ENCODE measurements at regions not wholly inside any gene's neighbourhood (a gene's known extent, or its start where the extent isn't known, plus 50 kb on each side); places are given as distances from the start of the nearest gene placed in this dataset.

- no peaks in the 10 kb centered on the region for H3K4me1 Mint-ChIP-seq
- TF ChIP-seq, protein P1, sequence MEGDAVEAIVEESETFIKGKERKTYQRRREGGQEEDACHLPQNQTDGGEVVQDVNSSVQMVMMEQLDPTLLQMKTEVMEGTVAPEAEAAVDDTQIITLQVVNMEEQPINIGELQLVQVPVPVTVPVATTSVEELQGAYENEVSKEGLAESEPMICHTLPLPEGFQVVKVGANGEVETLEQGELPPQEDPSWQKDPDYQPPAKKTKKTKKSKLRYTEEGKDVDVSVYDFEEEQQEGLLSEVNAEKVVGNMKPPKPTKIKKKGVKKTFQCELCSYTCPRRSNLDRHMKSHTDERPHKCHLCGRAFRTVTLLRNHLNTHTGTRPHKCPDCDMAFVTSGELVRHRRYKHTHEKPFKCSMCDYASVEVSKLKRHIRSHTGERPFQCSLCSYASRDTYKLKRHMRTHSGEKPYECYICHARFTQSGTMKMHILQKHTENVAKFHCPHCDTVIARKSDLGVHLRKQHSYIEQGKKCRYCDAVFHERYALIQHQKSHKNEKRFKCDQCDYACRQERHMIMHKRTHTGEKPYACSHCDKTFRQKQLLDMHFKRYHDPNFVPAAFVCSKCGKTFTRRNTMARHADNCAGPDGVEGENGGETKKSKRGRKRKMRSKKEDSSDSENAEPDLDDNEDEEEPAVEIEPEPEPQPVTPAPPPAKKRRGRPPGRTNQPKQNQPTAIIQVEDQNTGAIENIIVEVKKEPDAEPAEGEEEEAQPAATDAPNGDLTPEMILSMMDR (IDR thresholded peaks at IDR 0.05): no peak
- no peak for TF ChIP-seq EZH2 (IDR thresholded peaks at IDR 0.05)
- TF ChIP-seq EZH2phosphoT487 (IDR thresholded peaks at IDR 0.05): no peak
- H3K9me3 Mint-ChIP-seq: peaks cover 30% of the 10 kb centered on the region
These were observed 413.3 kb upstream of the DPP6 start for GRCh38 chr7:153638821-153639435.

GRCh38 chr7:153640586-153640985 is 411.6 kb upstream of the DPP6 start:
- no peaks in the 10 kb centered on the region for H3K36me3 ChIP-seq
- no peak overlapping the region for H3K4me3 ChIP-seq
- H3F3A ChIP-seq (ENCODE audit: low read depth): no peaks in the 10 kb centered on the region
- no peak overlapping the region for H3K9ac ChIP-seq
- Mint-ChIP-seq H3K9me3 (peaks cover 28% of the 10 kb centered on the region), H3K27ac (no peak overlapping the region), H3K36me3 (no peaks in the 10 kb centered on the region), H3K4me3 (no peak overlapping the region), H3K27me3 (ENCODE audit: insufficient read depth, low read depth) (no peaks in the 10 kb centered on the region), H3K4me1 (no peaks in the 10 kb centered on the region)
- H4K20me1 ChIP-seq (ENCODE audit: low read depth): no peaks in the 10 kb centered on the region
- no peaks in the 10 kb centered on the region for H3K4me1 ChIP-seq
- no peaks in the 10 kb centered on the region for H3K79me2 ChIP-seq (ENCODE audit: low read depth)
- no peak for DNase-seq (ENCODE audit: low spot score)
- TF ChIP-seq EZH2phosphoT487 (IDR thresholded peaks at IDR 0.05): no peak
- peaks cover 51% of the 10 kb centered on the region for H3K9me3 ChIP-seq (ENCODE audit: low read depth)
- H3K4me2 ChIP-seq: no peak overlapping the region
- no peak overlapping the region for H2AFZ ChIP-seq (replicated peaks)
- no peaks in the 10 kb centered on the region for H3K27me3 ChIP-seq
- no peak overlapping the region for H3K27ac ChIP-seq

More at GRCh38 chr7:153638821-153639435, 413.3 kb upstream of the DPP6 start:
- Histone ChIP-seq H3K4me1 (no peaks in the 10 kb centered on the region), H2AFZ (replicated peaks) (no peak overlapping the region), H3K4me2 (no peak overlapping the region), H3K79me2 (ENCODE audit: low read depth) (no peaks in the 10 kb centered on the region), H3F3A (ENCODE audit: low read depth) (no peaks in the 10 kb centered on the region), H3K9me3 (ENCODE audit: low read depth) (peaks cover 41% of the 10 kb centered on the region), H3K27me3 (no peaks in the 10 kb centered on the region), H4K20me1 (ENCODE audit: low read depth) (no peaks in the 10 kb centered on the region), H3K9ac (no peak overlapping the region), H3K27ac (no peak overlapping the region), H3K4me3 (no peak overlapping the region), H3K36me3 (no peaks in the 10 kb centered on the region)
- H3K4me3 Mint-ChIP-seq: no peak overlapping the region
- H3K27ac Mint-ChIP-seq: no peak overlapping the region
- H3K27me3 Mint-ChIP-seq (ENCODE audit: insufficient read depth, low read depth): no peaks in the 10 kb centered on the region
- no peaks in the 10 kb centered on the region for H3K36me3 Mint-ChIP-seq
- DNase-seq (ENCODE audit: low spot score): no peak

DNA sequence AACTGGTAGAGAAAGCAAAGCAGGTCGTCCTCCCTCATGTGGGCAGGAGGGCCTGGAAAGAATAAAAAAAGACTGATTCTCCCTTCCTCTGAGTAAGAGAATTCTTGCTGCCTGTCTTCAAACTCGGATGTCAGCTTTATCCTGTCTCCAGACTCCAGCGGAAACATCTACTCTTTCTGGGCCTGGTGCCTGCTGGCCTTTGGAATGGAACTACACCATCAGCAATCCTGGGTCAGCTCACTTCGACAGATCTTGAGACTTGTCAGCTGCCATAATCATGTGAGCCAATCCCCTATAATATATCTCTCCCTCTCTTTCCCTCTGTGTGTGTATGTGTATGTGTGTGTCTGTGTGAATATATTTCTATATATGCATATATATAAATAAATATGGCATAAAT is 411.0 kb upstream of the DPP6 start:
- no peaks in the 10 kb centered on the region for H3K4me1 Mint-ChIP-seq
- H3K27ac Mint-ChIP-seq: no peak overlapping the region
- no peaks in the 10 kb centered on the region for H3K36me3 Mint-ChIP-seq
- H3K9ac ChIP-seq: no peak overlapping the region
- DNase-seq (ENCODE audit: low spot score): no peak
- H3K4me3 Mint-ChIP-seq: no peak overlapping the region
- no peaks in the 10 kb centered on the region for H3K36me3 ChIP-seq
- H3K4me1 ChIP-seq: no peaks in the 10 kb centered on the region
- H3K9me3 Mint-ChIP-seq: peaks cover 27% of the 10 kb centered on the region
- H3F3A ChIP-seq (ENCODE audit: low read depth): no peaks in the 10 kb centered on the region
- no peaks in the 10 kb centered on the region for H4K20me1 ChIP-seq (ENCODE audit: low read depth)
- no peak overlapping the region for H3K27ac ChIP-seq
- no peak overlapping the region for H2AFZ ChIP-seq (replicated peaks)
- peaks cover 51% of the 10 kb centered on the region for H3K9me3 ChIP-seq (ENCODE audit: low read depth)
- H3K79me2 ChIP-seq (ENCODE audit: low read depth): no peaks in the 10 kb centered on the region
- H3K27me3 Mint-ChIP-seq (ENCODE audit: insufficient read depth, low read depth): no peaks in the 10 kb centered on the region
- no peak overlapping the region for H3K4me3 ChIP-seq
- H3K27me3 ChIP-seq: no peaks in the 10 kb centered on the region
- no peak overlapping the region for H3K4me2 ChIP-seq
- TF ChIP-seq EZH2phosphoT487 (IDR thresholded peaks at IDR 0.05) (no peak), EZH2 (IDR thresholded peaks at IDR 0.05) (no peak)
- TF ChIP-seq, protein P1 (IDR thresholded peaks at IDR 0.05): no peak

DNA sequence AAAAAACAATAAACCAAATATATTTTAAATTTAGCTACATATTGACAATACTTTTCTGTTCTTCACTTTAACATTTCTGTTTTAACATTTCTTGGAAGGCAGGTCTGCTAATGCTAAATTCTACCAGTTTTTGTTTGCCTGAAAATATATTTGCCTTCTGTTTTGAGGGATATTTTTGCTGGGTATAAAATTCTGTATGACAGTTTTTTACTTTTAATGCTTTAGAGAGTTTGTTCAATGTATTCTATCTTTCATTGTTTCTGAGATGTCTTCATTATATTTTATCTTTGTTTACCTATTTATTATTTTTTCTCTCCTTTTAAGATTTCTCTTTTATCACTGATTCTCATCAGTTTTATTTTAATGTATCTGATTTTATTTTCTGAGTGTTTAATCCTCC is 409.2 kb upstream of the DPP6 start:
- H3K4me3 ChIP-seq: no peak overlapping the region
- no peaks in the 10 kb centered on the region for H3K36me3 ChIP-seq
- peaks cover 40% of the 10 kb centered on the region for H3K9me3 ChIP-seq (ENCODE audit: low read depth)
- H3K4me2 ChIP-seq: no peak overlapping the region
- no peak for DNase-seq (ENCODE audit: low spot score)
- H4K20me1 ChIP-seq (ENCODE audit: low read depth): no peaks in the 10 kb centered on the region
- no peak overlapping the region for H3K4me3 Mint-ChIP-seq
- no peaks in the 10 kb centered on the region for H3K36me3 Mint-ChIP-seq
- no peak overlapping the region for H2AFZ ChIP-seq (replicated peaks)
- peaks cover 18% of the 10 kb centered on the region for H3K9me3 Mint-ChIP-seq
- H3K27ac ChIP-seq: no peak overlapping the region
- H3K9ac ChIP-seq: no peak overlapping the region
- no peaks in the 10 kb centered on the region for H3K79me2 ChIP-seq (ENCODE audit: low read depth)
- TF ChIP-seq, protein P1 (IDR thresholded peaks at IDR 0.05): no peak
- TF ChIP-seq EZH2 (IDR thresholded peaks at IDR 0.05): no peak
- no peak for TF ChIP-seq EZH2phosphoT487 (IDR thresholded peaks at IDR 0.05)
- H3K27me3 Mint-ChIP-seq (ENCODE audit: insufficient read depth, low read depth): no peaks in the 10 kb centered on the region
- H3K4me1 ChIP-seq: no peaks in the 10 kb centered on the region
- H3K27me3 ChIP-seq: no peaks in the 10 kb centered on the region
- H3K4me1 Mint-ChIP-seq: no peaks in the 10 kb centered on the region
- no peaks in the 10 kb centered on the region for H3F3A ChIP-seq (ENCODE audit: low read depth)
- H3K27ac Mint-ChIP-seq: no peak overlapping the region

All from neural progenitor cell (in vitro differentiated cells).